OCI-LY7 (cell line): ENCODE measurements at regions not wholly inside any gene's neighbourhood (a gene's known extent, or its start where the extent isn't known, plus 50 kb on each side); places are given as distances from the start of the nearest gene placed in this dataset.

ENCODE experiments used
- BruUV-seq: library from RNA; stranded (reverse); fragments of 400-500 nt; replicated peaks from 2 replicates; lab custom pipeline; 2021; lab: Mats Ljungman, UMichigan
- CTCF ChIA-PET: fragments of 300-600 bp; sonication (Branson Sonifier 250); formaldehyde crosslinking; loops from one replicate; lab custom pipeline; 2022; ENCODE audit warnings: antibody characterized with exemption; ENCODE audit not compliant: unreplicated experiment; lab: Charles Lee
- POLR2A ChIA-PET: fragments of 300-600 bp; sonication (Branson Sonifier 250); formaldehyde crosslinking; loops from one replicate; lab custom pipeline; 2022; ENCODE audit warnings: antibody characterized with exemption; lab: Charles Lee
- DNase-seq: peaks from one replicate; pipeline ENCODE4 v3.0.0-alpha.2; 2015; ENCODE audit warnings: low spot score
- H2AFZ ChIP-seq: fragments of 200-600 bp; sonication (generic), shearing (Covaris generic); 2 replicates; pipeline ENCODE4 v1.6.1; 2014; ENCODE audit warnings: mild to moderate bottlenecking, antibody characterized with exemption, low read length, moderate library complexity
- H3K27ac ChIP-seq: fragments of 200-600 bp; sonication (generic); 2 replicates; pipeline ENCODE4 v1.5.1; 2014; ENCODE audit warnings: mixed run types, low read depth, mild to moderate bottlenecking, moderate library complexity, low read length, inconsistent platforms; ENCODE audit not compliant: poor library complexity, severe bottlenecking
- H3K36me3 ChIP-seq: fragments of 200-600 bp; sonication (generic); 2 replicates; pipeline ENCODE4 v1.6.1; 2014; ENCODE audit warnings: mild to moderate bottlenecking, antibody characterized with exemption, low read length, moderate library complexity, mixed read lengths; ENCODE audit not compliant: insufficient read depth
- H3K4me1 ChIP-seq: fragments of 200-600 bp; sonication (generic); 2 replicates; pipeline ENCODE4 v1.5.1; 2014; ENCODE audit warnings: mild to moderate bottlenecking, low read length; ENCODE audit not compliant: insufficient read depth, poor library complexity, severe bottlenecking
- H3K4me2 ChIP-seq: fragments of 200-600 bp; sonication (generic); 2 replicates; pipeline ENCODE4 v1.6.1; 2014; ENCODE audit warnings: mild to moderate bottlenecking, low read length
- H3K4me3 ChIP-seq: fragments of 200-600 bp; sonication (generic); 2 replicates; pipeline ENCODE4 v1.5.1; 2014; ENCODE audit warnings: mild to moderate bottlenecking, low read depth, low read length; ENCODE audit not compliant: poor library complexity, severe bottlenecking
- H3K79me2 ChIP-seq: fragments of 200-600 bp; sonication (generic); 2 replicates; pipeline ENCODE4 v1.6.1; 2016; ENCODE audit warnings: low read depth, mild to moderate bottlenecking, low read length, moderate library complexity, mixed read lengths; ENCODE audit not compliant: insufficient read depth
- H3K9me2 ChIP-seq: fragments of 200-600 bp; sonication (generic); 2 replicates; pipeline ENCODE4 v1.6.1; 2016; ENCODE audit warnings: mild to moderate bottlenecking, low read length, mixed read lengths; ENCODE audit not compliant: insufficient read depth
- H3K9me3 ChIP-seq: fragments of 200-600 bp; sonication (generic); 2 replicates; pipeline ENCODE4 v1.6.1; 2014; ENCODE audit warnings: mild to moderate bottlenecking, mixed run types, low read length, mixed read lengths
- H4K20me1 ChIP-seq: fragments of 200-600 bp; sonication (generic); 2 replicates; pipeline ENCODE4 v1.6.1; 2014; ENCODE audit warnings: mild to moderate bottlenecking, antibody characterized with exemption, low read length, moderate library complexity, mixed read lengths; ENCODE audit not compliant: insufficient read depth
- EZH2phosphoT487 ChIP-seq: fragments of 200-600 bp; sonication (generic); IDR thresholded peaks from 2 replicates; pipeline ENCODE4 v1.6.1; 2018; ENCODE audit warnings: low read depth, borderline replicate concordance, mild to moderate bottlenecking, mixed run types, antibody characterized with exemption, low read length, moderate library complexity, mixed read lengths
- intact Hi-C: fragments of 100-400 bp; cut with micrococcal nuclease; formaldehyde crosslinking; loops from one replicate; pipeline ENCODE4 v1.10.0; 2022; ENCODE audit not compliant: unreplicated experiment
- TF ChIP-seq, protein P1 (sequence below): fragments of 200-600 bp; sonication (generic); conservative IDR thresholded peaks from 2 replicates; pipeline ENCODE4 v1.5.1; 2014; ENCODE audit warnings: mild to moderate bottlenecking, antibody characterized with exemption, low read length, moderate library complexity, mixed read lengths

GRCh38 chr14:61219256-61219655 lies 61.9 kb downstream of the TMEM30B start:
- DNase-seq, result no peak
- Histone ChIP-seq H2AFZ (no peak overlapping the region), H4K20me1 (no peaks in the 10 kb centered on the region), H3K4me2 (no peak overlapping the region), H3K36me3 (no peaks in the 10 kb centered on the region), H3K4me3 (no peak overlapping the region), H3K27ac (no peak overlapping the region), H3K9me3 (no peaks in the 10 kb centered on the region), H3K79me2 (no peaks in the 10 kb centered on the region), H3K4me1 (no peaks in the 10 kb centered on the region), H3K9me2 (no peaks in the 10 kb centered on the region)
- intact Hi-C loops, result no loop called here
- BruUV-seq, result no TSS peak
- TF ChIP-seq, protein P1, sequence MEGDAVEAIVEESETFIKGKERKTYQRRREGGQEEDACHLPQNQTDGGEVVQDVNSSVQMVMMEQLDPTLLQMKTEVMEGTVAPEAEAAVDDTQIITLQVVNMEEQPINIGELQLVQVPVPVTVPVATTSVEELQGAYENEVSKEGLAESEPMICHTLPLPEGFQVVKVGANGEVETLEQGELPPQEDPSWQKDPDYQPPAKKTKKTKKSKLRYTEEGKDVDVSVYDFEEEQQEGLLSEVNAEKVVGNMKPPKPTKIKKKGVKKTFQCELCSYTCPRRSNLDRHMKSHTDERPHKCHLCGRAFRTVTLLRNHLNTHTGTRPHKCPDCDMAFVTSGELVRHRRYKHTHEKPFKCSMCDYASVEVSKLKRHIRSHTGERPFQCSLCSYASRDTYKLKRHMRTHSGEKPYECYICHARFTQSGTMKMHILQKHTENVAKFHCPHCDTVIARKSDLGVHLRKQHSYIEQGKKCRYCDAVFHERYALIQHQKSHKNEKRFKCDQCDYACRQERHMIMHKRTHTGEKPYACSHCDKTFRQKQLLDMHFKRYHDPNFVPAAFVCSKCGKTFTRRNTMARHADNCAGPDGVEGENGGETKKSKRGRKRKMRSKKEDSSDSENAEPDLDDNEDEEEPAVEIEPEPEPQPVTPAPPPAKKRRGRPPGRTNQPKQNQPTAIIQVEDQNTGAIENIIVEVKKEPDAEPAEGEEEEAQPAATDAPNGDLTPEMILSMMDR, result no peak
- no peak for TF ChIP-seq EZH2phosphoT487
- ChIA-PET POLR2A (interaction anchor here (0.9 kb wide), 1 partner anchor 86 kb away, joined by 5 read pairs; no protein-coding TSS in a partner anchor), CTCF (no interaction called here)

GRCh38 chr14:61218767-61219166 lies 62.4 kb downstream of the TMEM30B start:
- Histone ChIP-seq H4K20me1 (no peaks in the 10 kb centered on the region), H3K9me2 (no peaks in the 10 kb centered on the region), H3K9me3 (no peaks in the 10 kb centered on the region), H3K4me2 (no peak overlapping the region), H3K36me3 (no peaks in the 10 kb centered on the region), H3K27ac (no peak overlapping the region), H3K4me1 (no peaks in the 10 kb centered on the region), H2AFZ (no peak overlapping the region), H3K4me3 (no peak overlapping the region), H3K79me2 (no peaks in the 10 kb centered on the region)
- CTCF ChIA-PET, result interaction anchor here (0.5 kb wide), 1 partner anchor 13 kb away, joined by 3 read pairs; no protein-coding TSS in a partner anchor
- POLR2A ChIA-PET, result interaction anchor here (0.6 to 1.3 kb wide), 3 partner anchors 12 to 552 kb away, joined by 3 to 4 read pairs (median 3); no protein-coding TSS in a partner anchor
- no TSS peak for BruUV-seq
- DNase-seq, result no peak
- intact Hi-C loops, result no loop called here
- TF ChIP-seq, protein P1, result no peak
- no peak for TF ChIP-seq EZH2phosphoT487

DNA sequence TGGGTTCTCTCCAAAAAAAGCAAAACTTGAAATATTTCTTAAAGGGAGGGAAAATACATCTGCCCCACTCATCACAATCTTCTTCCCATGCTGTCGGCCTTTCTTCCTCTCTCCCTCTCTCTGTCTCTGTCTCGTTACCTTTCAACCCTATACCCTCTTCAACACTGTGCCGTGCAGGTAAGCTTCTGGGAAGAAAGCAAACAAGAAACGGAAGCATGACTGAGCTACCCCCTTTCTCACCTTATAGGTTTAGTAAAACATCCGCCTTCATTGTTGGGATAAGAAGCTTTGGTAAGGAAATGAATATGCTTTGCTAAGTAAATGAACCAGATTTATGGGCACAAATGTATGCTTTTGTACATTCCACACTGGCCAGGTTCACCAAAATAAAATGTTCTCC lies 63.0 kb downstream of the TMEM30B start:
- DNase-seq, result no peak
- no peak overlapping the region for H3K4me2 ChIP-seq
- POLR2A ChIA-PET, result interaction anchor here (1.3 kb wide), 2 partner anchors 11 to 42 kb away, joined by 3 to 4 read pairs; no protein-coding TSS in a partner anchor

More for the DNA sequence above, 63.0 kb downstream of the TMEM30B start:
- CTCF ChIA-PET, result no interaction called here
- TF ChIP-seq EZH2phosphoT487, result no peak
- TF ChIP-seq, protein P1, result no peak
- BruUV-seq, result no TSS peak
- H3K79me2 ChIP-seq, result no peaks in the 10 kb centered on the region
- H3K4me1 ChIP-seq, result no peaks in the 10 kb centered on the region
- no peaks in the 10 kb centered on the region for H4K20me1 ChIP-seq
- no peak overlapping the region for H2AFZ ChIP-seq
- no peaks in the 10 kb centered on the region for H3K9me3 ChIP-seq
- intact Hi-C loops, result no loop called here
- no peaks in the 10 kb centered on the region for H3K9me2 ChIP-seq
- no peak overlapping the region for H3K27ac ChIP-seq
- no peaks in the 10 kb centered on the region for H3K36me3 ChIP-seq
- no peak overlapping the region for H3K4me3 ChIP-seq
